ENCODE measurements at regions not wholly inside any gene's neighbourhood (a gene's known extent, or its start where the extent isn't known, plus 50 kb on each side); places are given as distances from the start of the nearest gene placed in this dataset.

DNA sequence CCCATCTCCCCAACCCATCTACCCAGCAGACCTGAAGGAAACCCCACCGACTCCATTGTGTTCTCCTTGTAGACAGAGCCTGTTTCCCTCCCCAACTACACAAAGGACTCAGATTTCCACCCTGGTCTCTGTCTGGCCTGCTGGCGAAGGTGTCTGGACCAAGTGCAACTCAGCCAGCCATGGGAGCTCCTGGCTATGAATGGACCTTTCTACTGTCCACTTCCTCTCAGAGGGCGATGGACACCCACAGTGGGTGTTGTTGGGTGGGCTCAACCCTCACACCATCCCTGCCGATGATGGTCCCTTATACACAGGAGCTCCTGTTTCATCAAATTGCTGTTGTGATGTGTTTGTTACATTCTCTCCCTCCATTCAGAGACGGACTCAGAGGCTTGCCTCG, 112.5 kb upstream of the PHACTR3 start:
- no peak for TF ChIP-seq MYC (IDR thresholded peaks at IDR 0.05; ENCODE audit: low read depth, low read length)
- TF ChIP-seq, protein P1, sequence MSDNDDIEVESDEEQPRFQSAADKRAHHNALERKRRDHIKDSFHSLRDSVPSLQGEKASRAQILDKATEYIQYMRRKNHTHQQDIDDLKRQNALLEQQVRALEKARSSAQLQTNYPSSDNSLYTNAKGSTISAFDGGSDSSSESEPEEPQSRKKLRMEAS (IDR thresholded peaks at IDR 0.05; ENCODE audit: low read depth, low read length): no peak
- TF ChIP-seq, protein P2, sequence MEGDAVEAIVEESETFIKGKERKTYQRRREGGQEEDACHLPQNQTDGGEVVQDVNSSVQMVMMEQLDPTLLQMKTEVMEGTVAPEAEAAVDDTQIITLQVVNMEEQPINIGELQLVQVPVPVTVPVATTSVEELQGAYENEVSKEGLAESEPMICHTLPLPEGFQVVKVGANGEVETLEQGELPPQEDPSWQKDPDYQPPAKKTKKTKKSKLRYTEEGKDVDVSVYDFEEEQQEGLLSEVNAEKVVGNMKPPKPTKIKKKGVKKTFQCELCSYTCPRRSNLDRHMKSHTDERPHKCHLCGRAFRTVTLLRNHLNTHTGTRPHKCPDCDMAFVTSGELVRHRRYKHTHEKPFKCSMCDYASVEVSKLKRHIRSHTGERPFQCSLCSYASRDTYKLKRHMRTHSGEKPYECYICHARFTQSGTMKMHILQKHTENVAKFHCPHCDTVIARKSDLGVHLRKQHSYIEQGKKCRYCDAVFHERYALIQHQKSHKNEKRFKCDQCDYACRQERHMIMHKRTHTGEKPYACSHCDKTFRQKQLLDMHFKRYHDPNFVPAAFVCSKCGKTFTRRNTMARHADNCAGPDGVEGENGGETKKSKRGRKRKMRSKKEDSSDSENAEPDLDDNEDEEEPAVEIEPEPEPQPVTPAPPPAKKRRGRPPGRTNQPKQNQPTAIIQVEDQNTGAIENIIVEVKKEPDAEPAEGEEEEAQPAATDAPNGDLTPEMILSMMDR (IDR thresholded peaks at IDR 0.05; ENCODE audit: low read depth, low read length): no peak
- no peak for TF ChIP-seq POLR2A (IDR thresholded peaks at IDR 0.05; ENCODE audit: extremely low read depth, insufficient read length)
- no peak overlapping the region for H3K4me3 ChIP-seq (ENCODE audit: low read depth, low read length)
- DNase-seq (ENCODE audit: low read depth): no peak

GRCh38 chr20:59493926-59494325, 110.4 kb upstream of the PHACTR3 start:
- TF ChIP-seq, protein P2 (IDR thresholded peaks at IDR 0.05; ENCODE audit: low read depth, low read length): no peak
- TF ChIP-seq, protein P1 (IDR thresholded peaks at IDR 0.05; ENCODE audit: low read depth, low read length): no peak
- TF ChIP-seq POLR2A (IDR thresholded peaks at IDR 0.05; ENCODE audit: extremely low read depth, insufficient read length): no peak
- no peak for TF ChIP-seq MYC (IDR thresholded peaks at IDR 0.05; ENCODE audit: low read depth, low read length)

DNA sequence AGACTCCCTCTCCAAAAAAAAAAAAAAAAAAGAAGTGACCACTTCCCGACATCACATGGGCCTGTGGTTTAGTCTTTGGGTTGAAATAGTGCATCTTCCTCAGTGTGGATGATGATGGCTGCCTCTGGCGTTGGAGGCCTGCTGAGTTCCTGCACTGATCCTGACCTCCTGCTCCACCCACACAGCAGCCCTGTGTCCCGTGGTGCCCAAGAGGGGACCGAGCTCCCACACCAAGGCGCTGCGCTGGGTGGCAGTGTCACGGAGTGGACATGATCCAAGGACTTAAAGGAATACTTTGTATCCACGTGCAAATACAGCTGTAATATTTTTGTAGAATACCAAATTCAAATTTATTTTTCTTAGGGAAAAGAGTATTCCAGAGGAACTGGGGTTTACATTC, 109.2 kb upstream of the PHACTR3 start:
- TF ChIP-seq, protein P1 (IDR thresholded peaks at IDR 0.05; ENCODE audit: low read depth, low read length): no peak
- TF ChIP-seq, protein P2 (IDR thresholded peaks at IDR 0.05; ENCODE audit: low read depth, low read length): no peak
- TF ChIP-seq MYC (IDR thresholded peaks at IDR 0.05; ENCODE audit: low read depth, low read length): no peak
- no peak for TF ChIP-seq POLR2A (IDR thresholded peaks at IDR 0.05; ENCODE audit: extremely low read depth, insufficient read length)
- no peak overlapping the region for H3K4me3 ChIP-seq (ENCODE audit: low read depth, low read length)
- no peak for DNase-seq (ENCODE audit: low read depth)

More at GRCh38 chr20:59493926-59494325, 110.4 kb upstream of the PHACTR3 start:
- DNase-seq (ENCODE audit: low read depth): no peak
- H3K4me3 ChIP-seq (ENCODE audit: low read depth, low read length): no peak overlapping the region

DNA sequence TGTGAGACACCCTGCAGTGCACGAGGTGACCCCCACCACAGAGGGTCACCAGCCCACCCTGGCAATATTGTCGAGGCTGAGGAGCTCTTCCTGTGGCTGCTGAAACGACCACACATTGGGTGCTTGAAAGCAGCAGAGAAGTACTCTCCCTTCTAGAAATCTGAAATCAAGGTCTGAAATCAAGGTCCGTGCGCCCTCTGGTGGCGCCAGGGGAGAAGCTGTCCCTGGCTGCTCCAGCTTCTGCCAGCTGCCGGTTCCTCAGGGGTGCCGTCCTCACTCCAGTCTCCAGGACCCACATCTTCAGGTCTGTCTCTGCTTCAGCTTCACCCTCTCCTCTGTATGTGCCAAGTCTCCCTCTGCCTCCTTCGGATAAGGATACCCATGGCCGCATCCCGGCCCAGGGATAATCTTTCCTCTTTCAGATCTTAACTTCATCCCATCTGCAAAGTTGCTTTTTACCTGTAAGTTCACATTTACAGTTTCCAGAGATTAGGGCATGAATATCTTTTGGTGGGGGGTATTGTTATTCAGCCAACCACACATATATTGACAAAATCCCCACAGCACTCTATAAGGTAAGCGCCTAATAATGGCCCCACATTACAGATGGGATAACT, 108.3 kb upstream of the PHACTR3 start:
- peak; percentile 79 for DNase-seq (ENCODE audit: low read depth)
- TF ChIP-seq MYC (IDR thresholded peaks at IDR 0.05; ENCODE audit: low read depth, low read length): no peak
- TF ChIP-seq POLR2A (IDR thresholded peaks at IDR 0.05; ENCODE audit: extremely low read depth, insufficient read length): no peak
- TF ChIP-seq, protein P1 (IDR thresholded peaks at IDR 0.05; ENCODE audit: low read depth, low read length): 0 out of 2 replicates have a peak, but pooled peaks have one; percentile 2
- TF ChIP-seq, protein P2 (IDR thresholded peaks at IDR 0.05; ENCODE audit: low read depth, low read length): peak; percentile 94
- H3K4me3 ChIP-seq (ENCODE audit: low read depth, low read length): no peak overlapping the region

GRCh38 chr20:59498291-59498690, 106.0 kb upstream of the PHACTR3 start:
- H3K4me3 ChIP-seq (ENCODE audit: low read depth, low read length): no peak overlapping the region
- no peak for DNase-seq (ENCODE audit: low read depth)
- TF ChIP-seq MYC (IDR thresholded peaks at IDR 0.05; ENCODE audit: low read depth, low read length) (no peak), POLR2A (IDR thresholded peaks at IDR 0.05; ENCODE audit: extremely low read depth, insufficient read length) (no peak)
- TF ChIP-seq, protein P2 (IDR thresholded peaks at IDR 0.05; ENCODE audit: low read depth, low read length): no peak
- TF ChIP-seq, protein P1 (IDR thresholded peaks at IDR 0.05; ENCODE audit: low read depth, low read length): no peak

All from NB4 (cell line).